ENCODE measurements at regions not wholly inside any gene's neighbourhood (a gene's known extent, or its start where the extent isn't known, plus 50 kb on each side); places are given as distances from the start of the nearest gene placed in this dataset.

DNA sequence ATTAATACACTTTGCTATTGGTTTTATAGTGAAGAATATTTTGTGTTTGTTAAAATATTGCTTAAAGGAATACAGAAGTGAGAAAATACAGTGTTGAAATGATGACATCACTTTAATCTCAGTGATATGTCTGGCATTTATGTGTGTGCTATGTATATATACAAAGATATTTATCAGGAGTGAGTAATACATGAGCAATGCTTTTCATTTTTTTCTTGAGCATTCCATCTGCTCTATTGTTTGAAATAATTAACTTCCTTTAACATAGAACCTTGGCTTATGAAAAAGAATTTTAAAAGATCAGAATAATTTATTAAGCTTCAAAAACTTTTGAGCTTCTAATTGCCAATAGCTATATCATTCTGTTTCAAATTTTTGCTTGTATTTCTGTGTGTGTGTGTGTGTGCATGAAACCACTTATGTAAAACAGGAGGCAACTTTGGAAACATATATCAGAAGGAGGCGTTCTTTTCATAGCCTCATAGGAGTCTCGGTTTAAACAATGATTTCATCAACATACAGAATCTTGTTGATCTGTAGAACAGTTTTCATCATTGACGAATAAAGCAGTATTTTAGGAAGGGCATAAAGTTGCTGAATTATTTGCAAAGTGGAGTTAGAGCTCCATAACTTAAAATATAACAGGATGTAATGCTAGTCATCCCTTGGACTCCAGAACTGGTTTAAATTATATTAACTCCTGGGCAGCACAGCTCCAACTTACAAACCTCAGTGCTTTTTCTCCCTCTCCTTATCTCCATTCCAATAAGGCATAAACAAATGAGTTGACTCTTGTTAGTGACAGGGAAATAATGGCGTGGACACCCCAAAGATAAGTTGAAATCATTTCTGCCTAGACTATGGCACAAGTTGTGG lies 228.4 kb upstream of the DGKB start:
- TF ChIP-seq CTCF (IDR thresholded peaks at IDR 0.05) (no peak), POLR2A (IDR thresholded peaks at IDR 0.05) (no peak)
